Left kidney (tissue), 1 donor: ENCODE measurements at regions not wholly inside any gene's neighbourhood (a gene's known extent, or its start where the extent isn't known, plus 50 kb on each side); places are given as distances from the start of the nearest gene placed in this dataset.
"Not testable (repeated sequence)": the region's sequence is repeated elsewhere in the genome, so short reads cannot be mapped to it uniquely, and the experiment has no call there.

Source experiments
- DNase-seq: peaks from one replicate; pipeline ENCODE4 v3.0.0-alpha.2; 2013

DNA sequence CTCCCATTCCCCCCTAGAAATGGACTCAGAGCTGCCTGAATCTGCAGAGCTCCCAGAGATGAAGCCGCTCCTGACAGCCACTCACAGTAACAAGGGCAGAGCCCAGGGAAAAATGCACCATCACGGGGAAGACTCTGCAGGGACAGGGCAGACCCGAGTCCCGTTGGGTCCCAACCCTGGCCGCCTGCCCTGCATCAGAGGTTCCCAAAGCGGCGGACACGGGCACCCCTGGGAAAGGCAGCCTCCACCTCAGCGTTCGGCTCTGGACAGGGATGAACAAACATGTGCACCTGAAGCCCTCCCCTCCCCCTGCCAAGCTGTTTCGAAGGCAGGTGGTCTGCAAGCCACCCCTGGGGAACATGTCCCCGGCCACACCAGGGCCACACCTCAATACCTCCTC is 320.4 kb downstream of the ADGRD1 start:
- no peak for DNase-seq

DNA sequence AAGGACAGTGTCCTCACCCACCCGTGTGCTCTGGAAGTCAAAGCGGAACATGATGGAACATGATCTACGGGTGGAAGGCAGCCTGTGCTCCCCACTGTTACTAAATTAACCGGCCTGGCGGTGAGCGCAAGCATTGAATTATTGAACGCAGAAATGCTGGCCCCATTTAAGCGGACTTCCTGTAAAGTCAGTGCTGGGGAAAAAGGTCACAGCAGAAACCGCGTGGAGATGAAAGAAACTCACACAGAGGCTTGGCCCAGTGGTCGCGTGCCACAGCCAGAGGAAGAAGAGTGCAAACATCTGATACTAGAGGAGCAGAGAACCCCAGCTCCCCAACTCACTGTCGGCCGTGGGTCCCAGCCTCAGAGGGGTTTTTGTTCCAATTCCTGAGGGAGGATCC is 321.2 kb downstream of the ADGRD1 start:
- no peak for DNase-seq

DNA sequence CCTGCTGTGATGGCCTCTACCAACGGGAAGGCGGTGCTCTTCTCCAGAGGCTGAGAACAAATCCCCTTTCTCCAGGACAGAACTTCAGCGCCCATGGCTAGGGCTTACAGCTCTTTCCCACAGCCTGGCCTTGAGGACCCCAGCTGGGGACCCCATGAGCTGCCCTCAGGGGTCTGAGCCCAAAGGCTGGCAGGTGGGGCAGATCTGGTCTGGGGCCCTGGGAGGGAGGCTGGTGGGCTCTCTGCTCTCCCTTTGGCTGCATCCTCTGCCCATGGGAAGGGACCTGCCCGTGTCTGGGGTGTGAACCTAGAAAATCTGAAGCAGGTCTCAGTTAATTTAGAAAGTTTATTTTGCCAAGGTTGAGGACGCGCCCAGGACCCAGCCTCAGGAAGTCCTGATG is 322.1 kb downstream of the ADGRD1 start:
- no peak for DNase-seq

DNA sequence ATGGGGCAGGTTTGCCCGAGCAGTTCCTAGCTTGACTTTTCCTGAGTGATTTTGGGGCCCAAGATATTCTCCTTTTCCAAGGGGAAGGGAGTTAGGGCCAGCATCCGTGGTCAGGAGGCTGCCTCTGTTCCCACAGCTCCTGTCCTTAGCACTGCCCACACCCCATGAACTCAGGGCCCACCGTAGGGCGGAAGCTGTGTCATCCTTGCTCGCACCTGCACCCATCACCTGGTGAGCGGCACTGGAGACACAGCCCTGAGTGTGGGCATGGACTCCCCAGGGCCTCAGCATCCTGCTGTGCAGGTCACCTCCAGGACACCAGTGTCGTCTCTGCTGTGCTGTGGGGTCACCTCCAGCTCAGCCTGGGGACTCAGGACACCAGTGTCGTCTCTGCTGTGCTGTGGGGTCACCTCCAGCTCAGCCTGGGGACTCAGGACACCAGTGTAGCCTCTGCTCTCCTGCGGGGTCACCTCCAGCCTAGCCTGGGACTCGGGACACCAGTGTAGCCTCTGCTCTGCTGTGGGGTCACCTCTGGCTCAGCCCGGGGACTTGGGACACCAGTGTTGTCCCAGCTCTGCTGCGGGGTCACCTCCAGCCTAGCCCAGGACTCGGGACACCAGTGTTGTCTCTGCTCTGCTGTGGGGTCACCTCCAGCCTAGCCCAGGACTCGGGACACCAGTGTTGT is 322.9 kb downstream of the ADGRD1 start:
- no peak for DNase-seq

DNA sequence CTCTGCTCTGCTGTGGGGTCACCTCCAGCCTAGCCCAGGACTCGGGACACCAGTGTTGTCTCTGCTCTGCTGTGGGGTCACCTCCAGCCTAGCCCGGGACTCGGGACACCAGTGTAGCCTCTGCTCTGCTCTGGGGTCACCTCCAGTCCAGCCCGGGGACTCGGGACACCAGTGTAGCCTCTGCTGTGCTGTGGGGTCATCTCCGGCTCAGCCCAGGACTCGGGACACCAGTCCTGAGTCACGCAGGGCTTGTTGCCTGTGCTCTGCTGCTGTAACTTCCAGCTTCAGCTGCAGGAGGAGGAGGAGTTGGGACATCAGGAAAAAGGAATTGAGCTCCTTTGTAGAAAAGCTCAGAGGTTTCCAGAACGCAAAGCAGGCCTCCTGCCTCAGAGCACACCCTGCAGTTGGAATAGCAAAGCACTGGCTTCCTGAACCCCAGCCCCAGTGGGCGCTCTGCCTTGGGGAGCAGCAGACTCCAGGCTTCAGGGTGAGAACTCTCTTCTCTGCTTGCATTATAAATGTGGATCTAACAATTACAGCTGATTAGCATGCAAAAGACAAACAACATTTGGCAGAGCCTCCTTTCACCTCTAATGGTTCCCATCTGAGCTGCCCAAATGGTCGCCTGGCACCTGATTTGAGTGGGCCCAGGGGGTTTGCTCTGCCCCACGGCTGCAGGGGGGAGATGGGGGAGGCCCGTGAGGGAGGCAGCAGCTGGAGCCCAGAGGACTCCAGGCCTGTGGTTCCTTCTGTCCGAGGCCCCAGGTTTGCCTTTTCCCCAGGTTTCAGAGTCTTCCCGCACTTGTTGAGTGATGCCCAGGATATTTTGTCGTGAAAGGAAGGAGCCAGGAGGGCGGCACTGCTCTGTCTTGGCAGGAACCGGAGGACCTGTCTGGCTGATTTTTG is 323.7 kb downstream of the ADGRD1 start:
- not testable (repeated sequence) for DNase-seq

DNA sequence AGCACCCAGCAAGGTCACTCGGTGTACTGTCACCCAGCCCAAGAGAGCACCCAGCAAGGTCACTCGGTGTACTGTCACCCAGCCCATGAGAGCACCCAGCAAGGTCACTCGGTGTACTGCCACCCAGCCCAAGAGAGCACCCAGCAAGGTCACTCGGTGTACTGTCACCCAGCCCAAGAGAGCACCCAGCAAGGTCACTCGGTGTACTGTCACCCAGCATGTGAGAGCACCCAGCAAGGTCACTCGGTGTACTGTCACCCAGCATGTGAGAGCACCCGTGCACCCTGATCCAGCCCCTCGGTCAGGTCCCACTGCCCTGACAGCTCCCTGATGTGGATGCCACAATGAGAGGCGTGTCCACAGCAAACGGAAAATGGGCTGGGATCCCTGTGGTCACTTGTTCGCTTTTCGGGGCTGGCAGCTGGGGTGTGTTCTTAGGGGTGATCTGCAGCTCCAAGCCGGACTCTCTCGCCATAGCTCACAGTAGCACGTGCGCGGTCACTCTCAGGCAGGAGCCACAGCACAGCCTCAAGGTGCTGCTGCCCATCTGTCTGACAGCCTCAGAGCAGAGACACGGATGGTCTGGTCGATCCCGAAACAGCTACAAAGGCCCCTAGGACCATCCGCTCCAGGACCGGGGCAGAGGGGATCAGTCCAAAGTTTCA is 324.9 kb downstream of the ADGRD1 start:
- DNase-seq, result not testable (repeated sequence)

DNA sequence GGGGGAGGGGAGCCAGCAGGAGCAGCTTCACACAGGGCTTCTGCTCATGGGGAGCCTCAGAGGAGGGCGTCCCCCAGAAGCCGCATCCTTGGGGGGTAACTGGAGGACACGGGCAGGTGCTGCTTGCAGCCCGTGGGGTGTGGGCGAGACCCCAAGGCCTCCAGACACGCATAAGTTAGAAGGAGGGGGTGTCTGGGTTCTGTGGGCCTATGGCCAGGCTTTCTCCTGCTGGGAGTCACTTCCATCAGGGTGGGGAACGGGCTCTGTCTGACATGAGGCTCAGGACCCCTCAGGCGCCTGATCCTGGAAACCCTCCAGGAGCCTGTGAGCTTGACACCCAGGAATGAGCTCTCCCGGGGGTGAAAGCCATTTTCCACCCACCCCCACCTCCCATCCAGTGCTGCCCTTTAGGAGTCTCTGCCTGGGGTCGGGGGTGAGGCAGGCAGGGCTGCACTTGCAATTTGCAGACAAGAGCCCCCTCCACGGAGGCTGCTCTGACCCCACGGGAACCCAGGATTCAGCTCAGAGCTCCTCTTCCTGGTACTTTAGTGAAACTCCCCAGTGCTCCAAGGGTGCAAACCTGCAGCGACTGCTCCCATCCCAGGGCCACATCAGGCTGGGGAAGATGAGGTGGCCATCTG is 325.7 kb downstream of the ADGRD1 start:
- no peak for DNase-seq

DNA sequence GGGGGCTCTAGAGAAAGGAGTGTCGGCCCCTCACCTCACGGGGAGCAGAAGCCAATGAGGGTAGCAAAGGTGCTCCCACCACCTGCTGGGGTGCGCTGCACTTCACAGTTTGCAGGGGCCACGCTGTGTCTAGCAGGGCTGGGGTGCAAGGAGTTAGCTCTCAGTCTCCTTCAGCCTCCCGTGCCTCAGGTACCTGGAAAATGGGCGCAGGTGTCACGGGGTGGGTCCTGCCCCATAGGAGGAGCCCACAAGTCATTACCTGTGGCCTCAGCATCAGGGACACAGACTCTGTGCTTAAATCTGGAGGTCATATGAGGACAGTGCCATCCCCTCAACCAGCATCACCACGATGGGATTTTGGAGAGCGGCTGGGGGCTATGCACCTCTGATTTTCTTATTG is 326.7 kb downstream of the ADGRD1 start:
- DNase-seq, result no peak

DNA sequence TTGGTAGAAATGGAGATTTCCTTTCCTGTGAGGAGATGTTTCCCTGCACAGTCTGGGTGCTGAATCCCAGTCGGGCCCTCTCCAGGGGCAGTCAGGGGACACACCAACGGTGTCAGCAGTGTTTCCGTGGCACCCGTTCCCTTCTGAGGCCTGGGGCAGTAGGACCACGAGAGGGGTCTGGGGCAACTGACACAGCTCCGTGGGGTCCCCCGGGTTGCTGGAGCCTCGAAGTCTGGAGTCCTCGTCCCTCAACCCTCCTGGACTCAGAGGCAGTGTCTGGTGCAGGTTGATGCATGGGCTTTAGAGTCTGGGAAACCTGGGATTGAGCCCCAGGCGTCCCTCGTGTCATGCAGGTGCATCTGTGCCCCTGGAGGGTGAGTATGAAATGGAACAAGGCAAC is 327.3 kb downstream of the ADGRD1 start:
- no peak for DNase-seq

DNA sequence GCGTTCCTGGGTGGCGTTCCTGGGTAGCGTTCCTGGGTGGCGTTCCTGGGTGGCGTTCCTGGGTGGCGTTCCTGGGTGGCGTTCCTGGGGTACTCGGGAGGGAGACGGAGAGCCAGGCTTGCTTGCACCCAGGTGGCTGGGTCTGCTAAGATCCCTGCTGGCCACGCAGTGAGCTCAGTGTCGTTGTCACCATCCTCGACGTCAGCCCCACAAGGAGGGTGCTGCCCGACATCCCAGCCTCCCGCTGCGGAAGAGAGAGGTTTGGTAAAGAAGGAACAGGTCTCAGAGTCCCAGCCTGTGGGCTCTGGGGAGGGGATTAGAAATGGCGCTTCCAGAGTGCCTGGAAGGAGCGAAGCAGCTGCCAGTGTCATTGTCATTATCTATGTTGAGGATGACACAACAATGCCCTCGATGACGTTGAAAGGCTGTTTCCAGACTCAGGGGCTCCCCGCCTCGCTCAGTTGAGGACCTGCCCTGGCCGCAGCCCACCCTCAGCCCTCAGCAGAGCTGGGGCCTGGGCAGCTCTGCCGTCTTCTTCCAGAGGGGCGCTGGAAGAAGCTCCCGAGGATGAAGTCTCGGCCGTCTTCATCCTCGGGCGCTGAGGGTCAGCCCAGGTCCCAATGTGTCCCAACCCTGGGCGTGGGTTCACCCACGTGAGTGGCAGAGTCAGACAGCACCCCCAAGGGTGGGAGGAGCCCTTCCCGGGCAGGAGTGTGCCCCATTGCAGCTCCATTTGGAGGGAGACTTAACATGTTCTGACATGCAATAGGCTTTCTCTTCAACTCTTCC is 328.8 kb downstream of the ADGRD1 start:
- DNase-seq, result no peak

DNA sequence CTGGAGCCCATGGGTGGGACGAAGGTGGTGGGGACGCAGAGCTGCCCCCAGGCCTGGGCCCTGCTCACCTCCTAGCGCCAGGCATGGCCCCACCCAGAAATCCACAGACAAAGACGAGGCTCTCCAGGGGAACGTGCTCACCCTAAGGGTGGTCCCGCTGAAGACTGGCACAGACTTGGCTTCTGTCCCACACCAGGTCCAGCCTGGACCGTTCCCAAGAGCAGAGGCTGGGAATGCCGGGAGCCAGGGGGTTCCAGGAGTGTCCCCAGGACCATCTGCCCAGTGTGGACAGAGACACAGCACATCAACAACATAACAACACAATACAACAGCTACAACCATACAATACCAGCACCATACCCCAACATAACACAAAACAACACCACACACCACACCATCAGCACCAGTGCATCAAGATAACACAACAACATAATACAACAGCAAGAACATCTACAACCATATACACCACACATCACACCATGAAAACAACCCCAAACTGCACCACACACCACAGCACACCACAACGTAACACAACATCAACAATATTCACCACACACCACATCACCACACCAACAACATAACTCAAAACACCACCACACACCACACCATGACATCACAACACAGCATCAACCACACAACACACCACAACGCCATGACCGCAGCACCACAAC is 329.6 kb downstream of the ADGRD1 start:
- no peak for DNase-seq

DNA sequence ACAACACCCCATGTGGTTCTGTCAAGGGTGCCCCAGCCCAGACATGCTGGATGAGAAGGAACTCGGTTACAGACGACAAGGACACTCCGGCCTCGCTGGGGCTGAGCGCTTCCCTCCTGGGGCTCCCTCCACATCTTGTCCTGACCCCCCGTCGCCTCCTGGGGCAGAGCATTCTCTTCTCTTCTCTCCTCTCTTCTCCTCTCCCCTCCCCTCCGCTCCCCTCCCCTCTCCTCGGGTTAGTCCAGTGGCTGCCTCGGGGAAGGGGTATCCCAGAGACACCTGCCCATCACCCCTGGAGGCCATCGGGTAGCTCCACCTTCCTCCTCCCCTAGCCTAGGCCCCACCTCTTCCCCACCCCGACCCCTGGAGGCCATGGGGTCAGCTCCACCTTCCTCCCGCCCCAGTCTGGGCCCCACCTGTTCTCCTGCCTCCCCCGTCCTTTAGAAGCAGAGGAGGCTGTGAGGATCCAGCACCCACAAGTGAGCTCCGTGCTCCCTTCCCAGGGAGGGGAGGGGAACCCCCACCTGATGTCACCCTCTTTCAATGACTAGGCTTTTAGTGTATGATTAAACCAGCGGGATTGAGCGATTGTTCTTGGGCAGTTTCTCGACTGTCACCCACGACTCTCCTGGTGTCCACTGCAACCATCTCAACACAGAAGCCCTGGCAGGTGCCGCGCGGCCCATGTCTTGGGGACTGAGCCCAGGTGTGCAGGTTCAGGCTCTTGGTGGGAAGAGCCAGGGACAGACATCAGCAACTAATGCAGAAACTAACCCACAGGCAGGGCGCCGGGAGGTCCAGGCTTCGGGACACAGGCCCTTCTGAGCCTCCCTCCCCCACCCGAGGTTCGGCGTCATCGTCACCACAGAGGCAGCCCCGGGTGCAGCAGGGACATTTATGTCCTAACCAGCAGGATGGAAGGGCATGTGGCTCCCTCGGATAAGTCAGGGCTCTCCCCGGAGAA is 330.4 kb downstream of the ADGRD1 start:
- DNase-seq, result not testable (repeated sequence)

DNA sequence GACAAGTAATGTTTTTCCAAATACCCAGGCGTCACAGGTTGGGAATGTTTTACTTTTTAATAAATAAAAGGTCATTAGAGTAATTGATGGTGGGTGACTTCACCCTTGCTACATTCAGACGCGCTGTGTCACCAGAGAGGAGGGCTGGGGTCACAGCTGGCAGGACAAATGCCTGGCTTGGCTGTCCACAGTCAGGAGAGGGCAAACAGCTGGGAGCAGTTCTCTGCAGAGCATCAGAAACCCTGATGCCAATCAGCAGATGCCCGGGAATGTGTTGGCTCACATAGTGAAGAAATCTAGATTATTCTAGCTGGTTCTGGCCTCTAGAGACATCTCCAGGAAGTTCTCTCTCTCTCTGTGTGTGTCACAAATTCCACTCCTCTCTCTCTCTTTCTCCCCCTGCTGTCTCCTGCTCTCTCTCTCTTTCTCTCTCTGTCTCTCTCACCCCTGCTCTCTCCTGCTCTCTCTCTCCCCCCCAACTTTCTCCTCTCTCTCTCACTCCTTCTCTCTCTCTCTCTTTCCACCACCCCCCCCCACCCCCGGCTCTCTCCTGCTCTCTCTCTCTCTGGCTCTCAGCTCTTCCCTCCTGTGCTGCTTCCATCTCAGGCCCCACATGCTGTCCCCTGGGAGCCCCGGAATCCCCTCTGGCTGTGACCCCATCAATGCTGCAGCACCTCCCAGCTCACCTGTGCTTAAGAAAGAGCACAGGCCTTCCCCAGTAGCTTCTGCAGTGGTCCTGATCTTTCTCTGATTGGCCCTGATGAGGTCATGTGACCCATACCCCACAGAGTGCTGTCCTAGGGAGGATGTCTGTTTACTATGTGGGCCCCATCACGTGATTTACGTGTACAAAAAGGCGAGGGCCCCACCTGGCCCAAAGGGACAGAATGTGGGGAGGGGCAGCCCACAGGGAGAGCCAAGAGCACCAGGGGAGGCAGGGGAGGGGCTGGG is 331.5 kb downstream of the ADGRD1 start:
- DNase-seq, result not testable (repeated sequence)

DNA sequence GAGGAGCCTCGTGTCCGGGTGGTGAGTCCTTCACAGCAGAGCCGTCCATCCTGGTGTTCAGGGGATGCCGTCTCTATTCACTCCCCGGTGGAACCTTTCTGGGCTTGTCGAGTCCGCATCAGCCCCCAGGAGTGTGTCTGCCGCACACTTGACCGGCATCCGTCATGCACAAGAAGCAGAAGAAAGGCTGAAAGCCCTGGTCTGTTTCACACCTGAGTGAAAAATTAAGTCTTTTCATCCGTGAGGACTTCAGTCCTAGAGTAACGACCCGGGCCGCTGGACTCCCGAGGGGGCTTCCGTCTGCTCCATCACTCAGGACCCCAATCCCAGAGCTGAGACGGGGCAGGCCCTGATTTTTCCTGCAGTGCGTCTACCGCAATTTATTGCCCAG is 332.2 kb downstream of the ADGRD1 start:
- not testable (repeated sequence) for DNase-seq

DNA sequence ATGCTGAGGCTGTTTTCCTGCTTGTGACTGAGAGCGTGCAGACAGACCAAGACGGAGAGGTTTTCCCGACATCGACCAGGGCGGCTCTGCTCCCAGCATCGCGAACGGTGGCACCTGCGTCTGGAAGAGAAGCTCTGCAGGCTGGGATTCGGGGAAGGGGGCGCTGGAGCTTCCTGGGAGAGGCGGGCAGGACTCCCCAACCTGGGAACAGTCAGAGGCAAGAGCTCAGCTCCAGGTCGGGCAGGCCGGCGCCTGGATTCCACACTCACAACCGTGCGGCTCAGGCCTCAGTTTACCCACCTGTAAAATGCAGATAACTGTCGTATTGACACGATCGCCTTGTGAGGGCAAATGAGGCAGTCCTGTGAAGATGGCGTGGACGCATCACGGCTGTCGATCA is 332.6 kb downstream of the ADGRD1 start:
- not testable (repeated sequence) for DNase-seq

DNA sequence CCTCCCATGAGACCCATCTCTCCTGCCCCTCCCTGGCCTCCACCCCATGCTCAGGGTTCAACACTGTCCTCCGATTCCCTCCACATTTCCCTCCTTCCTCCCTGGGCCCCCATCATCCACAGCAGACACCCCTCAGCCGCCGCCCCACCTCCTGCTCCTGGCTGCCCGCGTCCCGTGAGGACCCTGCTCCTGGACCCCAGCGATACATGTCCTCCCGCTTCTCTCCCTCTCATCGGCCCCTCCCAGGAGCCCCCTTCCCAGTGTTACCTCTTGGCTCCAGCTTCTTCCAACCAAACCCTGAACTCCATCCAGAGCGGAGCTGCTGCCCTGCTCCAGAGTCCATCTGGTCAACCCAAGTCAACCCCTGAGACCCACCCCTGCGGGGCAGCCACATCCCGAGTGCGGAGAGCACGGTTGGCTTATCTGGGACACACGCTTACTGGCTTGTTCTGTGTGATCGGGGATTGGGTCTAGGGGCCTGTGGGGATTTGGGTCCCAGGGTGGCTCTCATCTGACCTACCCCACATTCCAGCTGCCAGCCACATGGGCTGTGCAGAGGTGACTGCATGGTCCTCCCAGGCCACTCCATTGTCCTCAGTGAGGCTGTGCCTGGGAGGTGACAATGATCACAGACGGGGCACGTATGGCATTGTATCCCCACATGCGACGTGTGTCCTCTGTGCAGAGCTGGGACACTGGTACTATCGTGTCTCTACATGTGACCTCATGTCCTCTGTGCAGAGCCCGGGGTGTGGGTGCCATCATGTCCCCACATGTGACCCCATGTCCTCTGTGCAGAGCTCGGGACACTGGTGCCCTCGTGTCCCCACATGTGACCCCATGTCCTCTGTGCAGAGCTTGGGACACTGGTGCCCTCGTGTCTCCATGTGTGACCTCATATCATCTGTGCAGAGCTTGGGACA is 333.6 kb downstream of the ADGRD1 start:
- no peak for DNase-seq
